HG03378 (cell line): ENCODE measurements at regions not wholly inside any gene's neighbourhood (a gene's known extent, or its start where the extent isn't known, plus 50 kb on each side); places are given as distances from the start of the nearest gene placed in this dataset.

Source experiments
- ATAC-seq: cut with Tn5 transposase; IDR thresholded peaks from one replicate; pipeline ENCODE4 v1.9.1; 2021; ENCODE audit warnings: mild to moderate bottlenecking, moderate library complexity; ENCODE audit not compliant: unreplicated experiment

DNA sequence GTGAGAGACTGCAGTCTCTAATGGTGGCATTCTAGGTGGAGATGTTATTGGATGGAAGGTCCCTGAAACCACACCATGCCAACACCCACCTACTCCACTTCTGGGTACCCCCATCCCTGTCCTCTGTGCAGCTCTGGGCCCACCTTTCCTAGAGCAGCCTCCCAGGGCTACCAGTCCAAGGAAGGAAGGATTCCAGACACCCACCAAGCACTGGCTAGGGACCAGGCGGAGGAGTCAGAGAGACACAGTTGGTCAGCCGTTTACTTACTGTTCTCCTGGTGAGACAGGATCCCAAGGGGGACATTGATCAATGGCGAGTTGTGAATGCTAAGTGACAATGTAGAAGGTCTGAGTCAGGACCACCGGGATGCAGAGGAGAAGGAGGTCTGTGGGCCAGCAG lies 151.6 kb downstream of the TTC32 start:
- ATAC-seq = no peak

DNA sequence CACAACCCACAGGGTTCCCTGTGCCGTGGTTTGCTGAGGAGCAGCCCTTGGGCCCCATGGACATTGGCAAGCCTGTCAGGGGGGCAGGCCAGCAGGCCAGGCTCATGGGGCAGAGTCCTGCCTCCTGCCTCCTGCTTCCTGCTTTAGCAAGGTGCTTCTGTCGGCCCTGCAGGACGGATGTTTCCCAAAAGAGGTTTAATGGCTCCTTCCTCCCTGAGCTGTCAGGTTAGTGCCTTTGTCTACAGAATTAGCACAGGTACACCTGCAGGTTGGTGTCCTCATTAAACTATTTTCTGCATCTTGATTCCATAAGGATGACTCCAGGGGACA lies 152.3 kb downstream of the TTC32 start:
- no peak for ATAC-seq

DNA sequence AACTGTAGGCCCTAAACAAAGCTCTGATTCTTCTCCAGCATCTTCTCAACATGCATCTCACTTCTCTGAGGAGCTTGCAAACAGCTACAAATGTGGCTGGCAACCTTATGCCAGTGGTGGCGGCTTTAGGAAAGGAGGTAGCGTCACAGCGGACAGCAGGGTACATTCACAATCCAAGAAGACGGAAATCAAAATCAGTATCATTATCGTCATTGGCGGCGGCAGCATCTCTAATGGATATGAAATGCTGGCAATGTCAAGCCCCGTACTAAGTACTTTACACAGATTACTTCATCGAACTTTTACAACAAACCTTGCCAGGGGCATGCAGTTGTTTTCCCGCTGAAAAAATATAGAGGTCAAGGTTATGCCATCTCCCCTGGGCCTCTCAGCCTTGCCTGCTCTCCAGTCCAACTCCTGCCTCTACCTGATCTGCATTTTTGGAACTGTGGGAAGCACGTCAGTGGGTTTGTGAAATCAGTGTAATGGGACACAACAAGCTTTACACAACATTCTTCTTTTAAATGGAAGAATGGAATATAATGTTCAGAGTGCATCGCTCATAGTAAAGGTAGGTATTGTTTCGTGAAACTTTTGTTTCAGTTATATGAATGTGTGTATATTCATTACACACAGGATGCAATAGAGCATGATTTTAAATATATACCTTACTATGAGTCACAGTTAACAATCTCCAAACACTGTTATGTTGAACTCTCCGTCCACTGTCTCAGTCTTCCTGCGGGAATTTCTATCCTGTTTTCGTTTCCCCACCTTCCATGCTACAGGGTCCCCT lies 152.9 kb downstream of the TTC32 start:
- ATAC-seq = no peak

DNA sequence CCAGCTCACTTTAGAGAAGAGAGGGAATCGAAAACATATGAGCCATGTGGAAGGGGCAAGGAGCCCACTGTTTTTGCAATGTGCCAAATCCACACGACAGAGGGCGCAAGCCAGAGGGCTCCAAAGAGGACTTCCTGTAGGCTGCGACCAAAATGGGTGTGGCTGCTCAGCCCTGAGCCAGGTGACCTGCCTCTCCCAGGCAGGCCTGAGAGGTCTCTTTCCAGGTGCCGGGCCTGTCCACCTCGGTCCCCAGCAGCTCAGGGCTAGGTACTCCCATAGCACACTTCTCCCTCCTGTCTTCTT lies 153.8 kb downstream of the TTC32 start:
- ATAC-seq = no peak

DNA sequence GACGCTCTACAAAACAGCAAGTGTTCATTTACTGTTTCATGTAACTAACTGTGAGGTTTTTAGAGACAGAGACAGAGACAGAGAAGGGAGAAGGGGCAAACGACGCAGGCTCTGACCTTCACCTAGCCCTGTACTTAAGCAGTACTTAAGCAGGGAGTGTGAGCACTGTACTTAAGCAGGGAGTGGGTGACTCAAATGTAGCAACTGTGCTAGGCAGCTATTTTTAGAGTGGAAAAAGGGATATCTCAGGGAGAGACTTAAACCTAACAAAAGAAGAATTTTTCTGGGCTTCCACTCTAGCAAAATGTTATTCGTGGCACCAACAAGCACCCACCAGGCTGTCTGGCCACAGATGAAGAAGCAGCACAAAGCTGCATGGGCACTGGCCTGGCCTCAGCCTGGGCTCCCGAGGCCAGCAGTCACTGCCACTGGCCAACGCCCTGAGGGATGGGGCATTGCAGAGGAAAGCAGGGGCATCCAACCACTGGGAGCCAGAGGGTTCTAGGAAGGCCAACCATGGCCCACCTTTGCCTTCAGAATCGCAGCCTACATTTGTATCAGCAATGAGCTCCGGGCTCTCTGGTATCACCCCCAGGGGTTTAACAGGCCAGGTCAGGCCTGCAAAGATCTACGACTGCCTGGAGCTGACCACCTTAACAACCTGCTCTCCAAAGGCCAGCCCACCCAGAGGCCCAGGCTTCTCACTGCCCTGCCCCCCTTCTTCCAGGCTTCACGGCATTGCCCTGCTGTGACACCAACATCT lies 154.3 kb downstream of the TTC32 start:
- no peak for ATAC-seq

DNA sequence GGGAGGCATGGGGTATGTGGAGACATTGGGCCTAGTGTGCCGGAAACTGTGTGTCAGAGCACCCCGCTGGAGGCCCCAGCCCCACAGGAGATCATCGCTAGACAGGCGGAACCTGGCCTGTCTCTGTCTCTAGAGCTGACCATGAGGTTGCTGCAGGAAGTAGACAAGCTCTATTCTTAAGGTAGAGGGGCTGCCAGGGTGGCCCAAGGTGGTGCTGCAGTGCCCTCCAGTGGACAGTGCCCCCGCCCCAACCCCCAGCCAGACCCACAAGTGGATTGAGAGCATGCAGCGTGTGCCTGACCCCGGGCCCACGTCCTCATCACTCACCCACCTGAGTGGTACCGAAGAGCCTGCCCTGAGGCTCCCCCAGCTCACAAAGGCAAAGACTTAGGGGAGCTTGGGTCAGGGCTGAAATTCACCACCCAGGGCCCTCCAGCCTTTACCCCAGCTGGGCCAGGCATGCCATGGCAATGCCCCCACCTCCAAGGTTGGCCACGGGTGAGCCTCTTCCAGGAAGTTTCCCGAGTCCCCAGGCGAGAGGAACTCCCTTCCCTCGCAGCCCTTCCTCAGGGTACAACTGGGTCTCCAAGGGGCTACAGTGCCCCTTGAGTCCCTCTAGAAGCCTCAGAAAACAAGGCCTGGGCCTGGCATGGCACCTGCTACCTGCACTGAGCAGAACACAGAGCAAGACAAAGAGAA lies 155.0 kb downstream of the TTC32 start:
- ATAC-seq = no peak

DNA sequence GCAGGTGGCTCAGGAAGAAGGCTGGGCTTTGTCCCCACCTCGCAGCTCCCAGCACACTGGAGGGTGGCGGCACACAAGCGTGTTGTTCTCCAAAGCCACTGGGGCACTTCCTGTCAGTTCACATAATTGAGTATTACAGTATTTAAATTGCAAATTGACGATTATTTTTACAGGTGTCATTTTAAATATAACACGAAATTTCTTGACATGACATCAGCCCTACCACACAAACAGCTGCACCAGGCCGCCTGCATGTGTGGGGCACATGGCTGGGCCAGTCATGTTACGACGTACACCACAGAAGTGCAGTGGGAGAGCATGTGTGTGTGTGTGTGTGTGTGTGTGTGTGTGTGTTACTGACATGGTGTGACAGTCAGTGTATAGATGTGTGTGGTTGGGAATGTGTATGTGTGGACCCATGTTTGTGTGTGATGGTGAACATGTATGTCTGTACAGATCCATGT lies 155.6 kb downstream of the TTC32 start:
- ATAC-seq = no peak

DNA sequence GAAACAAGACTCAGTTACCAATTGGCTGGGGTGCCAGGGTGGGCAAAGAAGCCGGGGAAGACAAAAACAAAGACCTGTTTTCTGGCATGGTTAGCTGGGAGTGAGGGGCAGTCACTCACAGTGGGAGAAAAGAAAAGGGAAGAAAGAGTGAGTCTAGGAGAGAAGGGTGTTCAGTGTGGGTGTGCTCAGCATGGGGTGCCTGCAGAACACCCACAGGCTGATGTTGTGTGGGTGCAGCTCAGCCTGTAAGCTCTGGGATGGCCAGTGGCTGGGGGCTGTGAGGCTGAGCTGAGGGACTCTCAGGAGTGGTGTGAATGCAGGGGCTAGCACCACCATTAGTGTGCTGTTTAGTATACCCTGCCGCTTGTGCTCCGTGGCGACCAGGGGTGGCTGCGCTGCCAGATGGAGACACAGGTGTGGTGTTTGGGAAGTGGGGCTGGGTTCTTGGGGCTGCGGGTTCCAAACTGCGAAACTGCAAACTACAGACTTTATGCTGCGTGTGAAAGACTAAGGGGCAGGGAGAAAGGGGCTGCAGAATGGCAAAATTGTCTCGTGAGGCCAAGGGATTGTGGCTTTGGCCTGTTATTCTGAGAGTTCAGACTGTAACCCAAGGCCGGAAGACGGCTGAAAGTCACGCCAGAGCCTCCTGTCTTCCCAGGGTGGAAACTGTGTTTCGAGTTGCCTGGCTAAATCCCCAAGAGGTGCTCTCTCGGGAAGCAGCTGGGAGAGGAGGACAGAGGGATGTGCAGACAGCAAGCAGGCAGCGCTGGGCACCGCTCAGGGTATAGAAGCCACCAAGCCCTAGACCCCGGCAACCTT lies 156.3 kb downstream of the TTC32 start:
- no peak for ATAC-seq

DNA sequence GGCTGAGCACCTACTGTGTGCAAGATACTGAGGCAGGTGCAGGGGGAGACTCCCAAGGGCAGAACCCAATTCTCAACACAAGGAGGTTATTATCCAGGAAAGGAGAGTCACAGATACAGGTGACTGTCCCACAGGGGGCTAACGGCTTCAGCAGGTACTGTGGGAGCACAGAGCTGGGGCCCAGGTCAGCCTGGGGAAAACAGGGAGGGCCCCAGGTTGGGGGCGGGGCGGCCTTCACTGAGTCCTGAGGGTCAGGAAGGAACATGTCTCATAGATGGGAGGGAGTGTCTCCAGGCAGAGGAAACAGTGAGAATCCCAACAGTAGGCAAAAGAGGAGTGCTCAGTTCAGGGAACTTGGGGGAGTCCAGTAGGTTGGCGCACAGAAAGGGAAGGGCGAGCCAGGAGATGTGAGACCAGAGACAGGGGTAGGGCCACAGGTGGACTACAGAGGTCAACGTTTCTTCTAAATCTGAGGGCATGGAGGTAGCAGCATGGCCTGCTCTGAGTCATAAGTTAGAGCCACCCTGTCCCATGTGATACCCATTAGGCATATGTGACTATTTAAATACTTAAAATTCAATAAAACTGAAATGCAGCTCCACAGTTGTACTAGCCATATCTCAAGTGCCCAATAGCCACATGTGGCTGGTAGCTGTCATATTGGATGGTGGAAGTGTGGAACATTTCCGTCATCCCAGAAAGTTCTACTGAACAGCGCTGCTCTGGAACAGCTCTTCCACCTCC lies 157.2 kb downstream of the TTC32 start:
- ATAC-seq = no peak

DNA sequence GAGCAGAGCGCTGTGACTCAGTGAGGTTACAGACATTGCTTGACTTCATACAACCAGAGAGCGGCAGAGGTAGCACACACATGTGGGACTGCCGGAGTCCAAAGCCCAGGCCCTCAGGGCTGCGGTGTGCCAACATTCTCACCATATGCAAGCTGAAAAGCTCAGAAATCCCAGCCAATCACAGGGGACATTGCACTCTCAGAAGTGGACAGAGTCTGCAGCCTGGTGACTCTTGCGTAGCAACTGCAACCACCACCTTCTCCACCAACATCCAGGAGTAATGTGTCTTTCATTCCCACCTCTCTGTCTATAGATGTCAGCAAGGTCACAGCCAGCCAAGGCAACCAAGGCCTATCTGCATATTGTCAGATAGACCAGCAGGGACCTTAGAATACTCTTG lies 158.1 kb downstream of the TTC32 start:
- no peak for ATAC-seq

DNA sequence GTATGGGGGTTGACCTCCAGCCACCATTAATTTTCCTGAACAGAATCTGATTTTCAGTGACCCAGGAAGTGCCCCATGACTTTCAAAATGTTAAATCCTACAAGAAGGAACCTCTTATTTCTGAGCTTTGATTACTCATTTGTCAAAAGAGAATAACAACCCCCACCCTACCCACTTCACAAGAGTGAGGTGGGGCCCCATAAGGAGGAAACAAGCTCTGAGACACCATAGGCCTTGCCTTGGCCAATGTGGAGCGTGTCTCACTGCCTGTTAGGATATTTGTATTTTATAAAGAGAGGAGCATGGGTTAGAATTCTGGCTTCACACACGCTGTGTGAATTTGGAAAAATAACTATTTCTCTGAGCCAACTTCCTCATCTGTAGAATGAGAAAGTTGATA lies 158.9 kb downstream of the TTC32 start:
- ATAC-seq = no peak

DNA sequence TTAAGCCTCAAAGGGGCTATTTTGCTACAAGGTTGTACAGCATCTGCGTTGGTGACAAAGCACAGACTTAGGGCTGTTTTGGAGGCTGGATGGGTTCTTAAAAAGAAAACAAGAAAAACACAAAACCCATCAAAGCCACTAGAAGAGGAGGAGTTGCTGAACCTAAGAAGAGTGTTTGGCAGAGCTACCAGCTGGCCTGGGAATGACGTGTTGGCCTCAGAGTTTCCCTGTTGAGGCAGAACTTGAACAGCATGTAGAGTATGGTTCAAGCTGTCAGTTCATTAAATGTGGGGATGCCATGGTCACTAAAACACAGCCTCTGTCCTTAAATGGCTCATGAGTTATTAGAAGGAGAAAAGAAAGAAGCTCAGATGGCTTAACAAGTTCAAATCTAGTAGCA lies 162.5 kb downstream of the TTC32 start:
- no peak for ATAC-seq

DNA sequence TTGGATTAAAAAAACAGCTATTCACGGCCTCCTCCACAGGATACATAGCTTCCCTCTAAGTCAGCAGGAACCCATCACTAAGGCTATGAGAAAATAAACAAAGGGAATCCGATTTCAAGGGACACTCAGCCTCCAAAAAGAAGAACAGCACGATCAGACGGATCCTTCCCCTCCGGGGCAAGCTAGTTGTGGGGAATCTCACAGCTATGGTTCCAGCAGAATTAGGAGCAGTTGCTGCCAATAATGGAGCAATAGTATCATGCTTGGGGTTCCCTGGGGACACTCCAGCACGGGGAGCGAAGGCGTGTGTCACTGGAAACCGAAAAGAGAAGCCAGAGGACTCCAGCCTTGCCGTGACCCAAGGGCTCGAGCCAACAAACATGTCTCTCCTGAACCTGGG lies 163.1 kb downstream of the TTC32 start:
- ATAC-seq = no peak

DNA sequence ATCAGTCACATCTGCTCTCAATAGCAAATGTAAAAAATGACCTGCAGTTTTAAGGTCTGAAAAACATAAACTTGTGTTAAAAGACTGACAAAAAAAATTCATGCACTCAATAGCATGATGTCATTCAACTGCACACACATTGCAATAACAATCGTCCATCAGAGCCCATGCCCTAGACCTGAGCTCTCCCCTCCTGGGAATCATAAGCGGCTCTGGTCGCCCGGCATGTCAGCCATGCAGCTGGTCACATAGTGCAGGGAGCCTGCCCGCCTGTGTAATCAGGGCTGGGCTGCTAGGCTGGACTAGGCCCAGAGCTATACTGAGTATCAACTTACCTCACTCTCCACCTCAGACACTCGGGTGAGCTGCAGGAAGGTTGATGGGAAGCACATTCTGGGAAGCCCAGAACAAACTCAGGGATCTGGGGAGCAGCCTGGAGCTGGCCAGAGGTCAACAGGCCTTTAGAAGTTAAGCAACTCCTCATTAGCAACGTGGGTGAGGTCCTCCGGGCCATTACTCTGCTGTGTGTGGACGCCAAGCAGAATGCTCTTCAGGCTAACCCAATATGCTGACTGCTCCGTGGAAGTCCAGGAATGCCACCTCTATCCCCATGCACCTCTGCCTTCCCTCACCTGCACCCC lies 165.5 kb downstream of the TTC32 start:
- no peak for ATAC-seq

DNA sequence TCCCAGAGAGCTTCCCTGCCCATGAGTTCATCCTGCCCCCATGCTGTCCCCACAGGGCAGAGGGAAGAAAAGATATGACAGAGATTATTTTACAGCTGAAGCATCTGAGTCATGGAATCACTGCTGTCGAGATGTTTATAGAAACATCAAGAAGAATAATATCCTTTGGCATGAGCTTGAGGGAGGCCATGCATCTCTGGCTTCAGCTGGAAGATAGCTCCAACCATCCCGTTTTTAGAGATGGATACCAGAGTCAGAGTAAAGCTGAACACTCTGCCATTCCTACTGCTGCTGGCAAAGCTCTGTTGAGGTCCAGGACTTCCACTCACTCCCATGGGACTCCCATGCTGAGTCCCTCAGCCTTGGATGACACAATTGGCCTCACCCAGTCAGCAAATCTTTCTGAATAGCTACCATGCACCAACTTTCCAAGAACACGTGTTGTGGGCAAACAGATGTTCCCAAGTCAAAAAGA lies 167.8 kb downstream of the TTC32 start:
- ATAC-seq = no peak

DNA sequence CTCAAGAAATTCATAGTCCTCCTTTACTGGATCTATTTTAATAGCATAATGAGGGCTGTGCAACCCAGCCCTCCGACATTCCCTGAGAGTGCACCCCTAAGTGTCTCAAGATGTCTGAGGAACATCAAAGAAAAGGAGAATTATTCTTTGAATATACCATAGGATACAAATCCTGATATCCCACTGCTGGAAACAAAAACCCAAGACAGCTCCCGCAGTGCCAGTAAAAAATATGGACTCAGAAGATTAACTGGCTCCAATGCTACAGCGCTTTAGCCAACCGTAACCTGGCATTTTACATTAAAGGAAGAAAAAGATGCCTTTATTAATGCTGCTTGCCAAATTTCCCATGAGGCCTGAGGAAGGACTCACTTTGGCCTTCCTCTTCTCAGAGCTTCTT lies 168.4 kb downstream of the TTC32 start:
- ATAC-seq = no peak

DNA sequence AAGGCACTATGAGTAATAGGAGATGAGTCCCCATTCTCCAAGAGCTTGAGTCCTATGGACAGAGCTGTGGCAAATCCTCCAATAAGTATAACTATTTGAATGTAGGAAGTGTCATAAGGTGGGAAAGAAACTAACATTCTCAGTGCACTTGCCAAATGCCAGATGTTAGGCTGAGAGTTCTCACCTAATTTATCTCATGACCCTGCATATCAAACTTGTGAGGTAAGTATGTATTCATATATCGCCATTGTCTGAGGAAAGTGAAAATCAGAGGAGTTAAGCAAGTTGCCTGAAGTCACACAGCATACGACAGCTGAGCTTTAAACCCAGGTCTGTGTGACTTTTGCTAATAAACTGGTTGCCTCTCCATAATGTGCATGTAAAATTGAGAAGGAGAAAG lies 169.5 kb downstream of the TTC32 start:
- no peak for ATAC-seq

DNA sequence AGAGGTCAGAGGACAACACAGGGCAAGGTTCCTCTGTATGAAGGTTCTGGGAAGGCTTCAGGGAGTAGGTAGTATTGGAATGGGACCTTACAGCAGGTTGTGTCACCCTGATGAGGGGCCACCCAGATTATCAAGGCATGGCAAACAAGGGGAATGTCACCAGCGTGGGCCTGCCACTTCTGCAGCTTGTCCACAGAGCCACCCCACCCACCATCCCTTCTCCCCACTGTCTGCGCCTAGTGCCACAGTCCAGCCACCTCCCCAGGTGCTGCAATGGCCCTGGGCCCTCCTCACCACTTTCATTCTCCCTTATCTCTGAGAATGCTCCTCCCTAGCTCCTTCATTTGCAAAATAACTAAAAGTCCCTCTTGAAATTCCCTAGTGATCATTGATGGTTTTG lies 170.3 kb downstream of the TTC32 start:
- no peak for ATAC-seq

DNA sequence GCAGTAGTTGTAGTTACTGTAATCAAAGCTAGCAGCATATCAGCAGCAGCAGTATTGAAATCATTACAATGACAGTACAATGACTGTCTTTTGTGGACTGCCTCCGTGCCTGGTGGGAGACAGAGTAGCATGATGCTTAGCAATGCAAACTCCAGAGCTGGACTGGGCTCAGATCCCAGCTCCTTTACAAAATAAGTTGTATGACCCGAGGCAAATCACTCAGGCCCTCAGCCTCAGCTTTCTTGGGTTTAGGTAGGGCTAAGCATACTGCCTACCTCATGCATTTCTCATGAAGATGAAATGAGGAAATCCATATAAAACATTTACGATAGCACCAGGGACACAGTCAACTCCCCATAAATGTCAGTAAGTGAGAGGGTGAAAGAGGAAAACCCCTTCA lies 170.7 kb downstream of the TTC32 start:
- no peak for ATAC-seq

DNA sequence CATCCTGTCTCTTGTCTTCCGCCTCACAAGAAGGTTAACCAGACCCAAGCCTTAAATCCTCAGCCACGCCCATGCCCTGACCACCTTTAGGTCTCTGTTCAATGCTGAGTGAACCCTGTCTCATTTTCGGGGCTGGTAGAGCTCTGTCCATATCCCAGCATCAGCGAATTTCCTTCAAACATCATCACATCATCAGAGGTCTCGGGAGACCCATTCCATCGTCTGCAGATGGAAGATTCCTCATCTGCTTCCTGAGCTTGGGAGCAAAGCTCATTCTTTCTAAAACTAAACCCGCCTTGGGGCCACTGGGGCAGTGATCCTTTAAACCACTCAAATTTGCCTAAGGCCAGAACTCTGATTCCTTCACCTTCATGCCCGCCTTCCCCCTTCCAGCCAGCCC lies 173.7 kb downstream of the TTC32 start:
- no peak for ATAC-seq
